Stimulated activated CD8-positive, alpha-beta memory T cell treated with anti-CD3 and anti-CD28 coated beads, Interleukin-7, amount 100 ng/mL, for 1 hour (primary cell): ENCODE measurements at regions not wholly inside any gene's neighbourhood (a gene's known extent, or its start where the extent isn't known, plus 50 kb on each side); places are given as distances from the start of the nearest gene placed in this dataset.

Experiments
- DNase-seq, 2 donors: peaks; one replicate each; pipeline ENCODE4 v3.0.0-alpha.2; 2020; ENCODE audit warnings: low read depth in 2 of 2

DNA sequence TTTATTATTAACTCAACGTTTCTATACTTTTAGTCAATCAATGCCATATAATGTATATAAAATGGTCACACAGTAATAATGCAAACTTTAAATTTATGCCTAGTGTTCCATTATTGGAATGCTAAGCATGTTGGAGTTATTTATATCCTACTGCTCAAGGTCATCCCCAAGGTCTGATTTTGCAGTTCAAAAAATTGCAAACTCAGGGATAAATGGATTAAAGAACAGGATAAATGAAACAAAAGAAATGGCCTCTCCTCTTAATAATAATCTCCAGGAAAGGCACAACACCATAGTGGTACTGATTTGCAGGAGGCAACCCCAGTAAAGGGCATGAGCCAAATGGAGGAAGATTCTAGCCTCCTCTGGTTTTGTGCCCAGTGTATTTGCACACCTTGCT, 436.4 kb downstream of the EPHA4 start:
- DNase-seq = no peak

- no peak for DNase-seq
These were observed 434.7 kb downstream of the EPHA4 start for GRCh38 chr2:221137385-221137784.

- no peak for DNase-seq
These were observed 429.8 kb downstream of the EPHA4 start for GRCh38 chr2:221142341-221142740.

GRCh38 chr2:221143231-221143630, 428.9 kb downstream of the EPHA4 start:
- DNase-seq = no peak

- DNase-seq = no peak
These were observed 427.2 kb downstream of the EPHA4 start for GRCh38 chr2:221144909-221145308.

DNA sequence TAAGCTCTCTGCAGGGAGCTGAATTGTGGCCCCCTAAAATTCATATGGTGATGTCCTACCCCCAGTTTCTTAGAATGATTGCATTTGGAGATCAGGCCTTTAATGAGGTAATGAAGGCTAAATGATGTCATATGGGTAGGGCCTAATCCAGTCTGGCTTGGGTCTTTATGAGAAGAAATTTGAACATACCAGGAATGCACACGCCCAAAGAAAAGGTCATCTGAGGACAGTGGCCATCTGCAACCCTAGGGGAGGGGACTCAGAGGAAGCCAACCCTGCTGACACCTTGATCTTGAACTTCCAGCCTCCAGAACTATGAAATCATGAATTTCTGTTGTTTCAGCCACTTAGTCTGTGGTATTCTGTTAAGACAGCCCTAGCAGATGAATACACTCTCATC, 426.7 kb downstream of the EPHA4 start:
- DNase-seq = no peak

GRCh38 chr2:221153226-221153625, 418.9 kb downstream of the EPHA4 start:
- DNase-seq = no peak

- DNase-seq = no peak
These were observed 417.9 kb downstream of the EPHA4 start for GRCh38 chr2:221154176-221154575.

DNA sequence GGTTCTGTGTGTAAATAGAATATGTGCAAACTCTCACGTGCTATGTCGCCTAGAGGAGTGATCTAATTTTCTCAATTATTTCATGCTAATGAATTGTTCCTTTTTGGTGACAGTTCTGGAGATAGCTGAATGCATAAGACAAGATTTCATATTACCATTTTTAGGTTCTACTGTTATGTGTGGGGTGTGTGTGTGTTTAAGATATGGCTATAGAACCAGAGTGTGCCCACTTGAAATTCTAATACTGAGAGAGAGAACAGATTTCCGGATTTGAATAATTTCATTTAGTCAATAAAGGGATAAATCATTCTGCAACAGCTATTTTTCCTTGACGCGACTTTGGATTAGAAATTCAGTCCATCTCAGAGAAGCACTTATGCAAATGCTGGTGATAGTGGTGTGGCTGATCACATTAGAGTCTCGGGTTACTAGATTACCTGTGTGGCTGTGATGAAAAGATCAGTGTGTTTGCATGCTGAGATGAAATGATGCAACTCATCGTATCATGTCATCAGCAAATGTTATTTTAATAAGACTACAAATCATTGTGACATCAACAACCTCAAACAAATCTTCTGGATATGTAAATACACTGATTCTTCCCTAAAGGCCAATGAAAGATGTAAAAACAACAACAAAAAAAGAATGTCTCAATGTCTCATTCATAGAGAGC, 415.9 kb downstream of the EPHA4 start:
- no peak for DNase-seq

GRCh38 chr2:221161186-221161585, 410.9 kb downstream of the EPHA4 start:
- DNase-seq = no peak

- DNase-seq = no peak
These were observed 405.8 kb downstream of the EPHA4 start for GRCh38 chr2:221166292-221166691.

GRCh38 chr2:221167561-221167960, 404.5 kb downstream of the EPHA4 start:
- DNase-seq = no peak

DNA sequence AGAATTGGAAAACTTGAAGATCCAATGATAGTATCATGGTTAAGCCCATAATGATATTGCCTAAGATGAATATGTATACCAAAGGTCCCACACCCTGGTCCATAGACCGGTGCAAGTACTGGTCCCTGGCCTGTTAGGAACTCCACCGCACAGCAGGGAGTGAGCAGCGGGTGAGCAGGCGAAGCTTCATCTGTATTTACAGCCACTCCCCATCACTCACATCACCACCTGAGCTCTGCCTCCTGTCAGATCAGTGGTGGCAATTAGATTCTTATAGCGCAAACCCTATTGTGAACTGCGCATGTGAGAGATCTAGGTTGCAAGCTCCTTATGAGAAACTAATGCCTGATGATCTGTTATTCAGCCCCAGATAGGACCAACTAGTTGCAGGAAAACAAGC, 402.4 kb downstream of the EPHA4 start:
- DNase-seq = no peak

DNA sequence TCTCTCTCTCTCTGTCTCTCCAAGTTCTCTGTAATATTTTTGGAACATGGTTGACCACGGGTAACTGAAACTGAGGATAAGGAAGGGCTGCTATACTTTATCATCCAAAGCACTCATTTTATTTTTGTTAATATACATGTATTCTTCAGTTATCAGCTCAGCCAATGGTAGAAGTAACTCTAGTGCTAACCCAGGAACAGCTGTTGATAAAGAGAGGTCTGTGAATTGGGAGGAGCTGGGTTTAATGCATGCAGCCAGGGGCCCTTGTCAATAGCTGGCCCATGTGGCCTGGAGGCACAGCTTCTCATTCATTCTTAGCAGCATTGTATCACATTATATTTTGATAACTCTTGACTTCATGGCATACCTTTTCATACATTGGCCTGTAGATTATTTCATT, 401.6 kb downstream of the EPHA4 start:
- DNase-seq = no peak

DNA sequence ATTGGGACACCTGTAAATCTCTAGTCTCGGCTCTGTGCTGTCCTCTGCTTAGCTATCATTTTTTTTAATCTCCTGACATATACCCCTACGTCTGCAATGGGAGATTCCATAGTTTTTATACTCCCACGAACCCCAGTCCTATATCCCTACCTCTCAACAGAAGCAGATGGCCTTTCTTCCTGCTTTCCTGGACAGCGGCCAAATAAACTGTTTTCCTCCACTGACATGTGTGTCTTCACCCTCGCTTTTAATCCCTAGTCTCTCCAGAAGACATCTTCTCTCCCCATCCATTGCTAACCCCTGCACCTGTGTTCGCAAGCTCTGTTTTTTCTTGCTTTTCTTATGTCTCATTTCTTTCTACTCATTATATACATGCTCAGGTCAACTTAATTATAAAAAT, 395.4 kb downstream of the EPHA4 start:
- DNase-seq = no peak

DNA sequence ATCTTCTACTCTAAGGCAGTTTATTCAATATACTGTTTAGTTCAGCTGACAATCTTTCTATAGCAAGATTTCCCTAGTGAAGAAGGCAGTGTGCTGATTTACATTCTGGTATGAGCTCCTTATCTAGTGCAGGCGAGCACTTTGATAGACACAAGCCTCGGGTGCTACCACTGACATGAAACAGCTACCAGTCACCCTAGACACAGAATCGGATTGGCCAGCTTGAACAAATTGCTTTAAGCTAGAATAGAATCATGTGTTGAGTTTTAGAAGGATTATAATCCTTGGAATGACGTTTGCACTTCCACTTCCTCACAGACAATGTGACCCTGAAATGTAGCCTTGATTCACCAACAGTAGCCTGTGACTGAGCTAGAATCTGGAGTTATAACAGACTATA, 394.0 kb downstream of the EPHA4 start:
- no peak for DNase-seq

- no peak for DNase-seq
These were observed 385.2 kb downstream of the EPHA4 start for GRCh38 chr2:221186873-221187272.

- no peak for DNase-seq
These were observed 382.6 kb downstream of the EPHA4 start for GRCh38 chr2:221189431-221190067.

DNA sequence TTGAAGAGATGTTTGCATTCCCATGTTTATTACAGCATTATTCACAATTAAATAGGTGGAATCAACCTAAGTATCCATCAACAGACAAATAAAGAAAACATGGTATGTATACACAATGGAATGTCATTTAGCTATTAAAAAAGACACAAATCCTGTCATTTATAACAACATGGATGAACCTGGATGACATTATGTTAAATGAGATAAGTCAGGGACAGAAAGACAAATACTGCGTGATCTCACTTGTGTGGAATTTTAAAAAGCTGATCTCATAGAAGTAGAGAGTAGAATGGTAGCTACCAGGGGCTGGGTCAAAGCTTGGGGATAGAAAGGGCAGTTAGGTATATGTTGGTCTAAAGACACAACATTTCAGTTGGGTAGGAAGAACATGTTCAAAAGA, 376.3 kb downstream of the EPHA4 start:
- DNase-seq = no peak

DNA sequence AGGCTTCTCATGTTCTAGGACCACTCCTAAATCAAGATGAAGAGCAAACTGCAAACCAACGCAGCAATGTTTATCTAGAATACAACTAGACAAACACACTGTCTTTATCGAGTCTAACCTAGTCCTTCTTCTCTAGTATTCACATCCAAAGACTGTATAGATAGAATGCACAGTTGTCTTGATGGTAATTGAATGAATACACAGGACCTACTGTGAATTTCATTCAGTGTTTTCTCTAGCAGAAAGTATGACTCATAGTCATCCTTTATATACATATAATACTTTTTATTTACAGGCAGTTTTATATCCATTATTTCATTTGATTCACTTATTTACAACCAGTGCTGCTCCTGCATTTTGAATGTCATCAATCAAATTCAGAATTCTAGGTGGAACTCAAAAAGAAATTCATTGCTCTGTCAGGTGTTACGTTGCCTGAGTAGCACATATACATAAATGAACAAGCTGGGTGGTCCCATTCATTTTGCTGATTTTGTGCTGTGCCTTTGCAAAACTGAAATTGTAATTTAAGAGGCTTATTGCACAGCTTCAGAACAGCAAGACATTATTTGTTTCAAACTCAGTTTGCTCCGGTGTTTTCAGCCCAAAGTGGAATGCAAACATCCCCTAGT, 374.8 kb downstream of the EPHA4 start:
- DNase-seq = no peak

GRCh38 chr2:221198309-221198708, 373.8 kb downstream of the EPHA4 start:
- no peak for DNase-seq

GRCh38 chr2:221200184-221200839, 371.8 kb downstream of the EPHA4 start:
- no peak for DNase-seq

- no peak for DNase-seq
These were observed 369.7 kb downstream of the EPHA4 start for GRCh38 chr2:221202431-221202830.
